ENCODE measurements at regions not wholly inside any gene's neighbourhood (a gene's known extent, or its start where the extent isn't known, plus 50 kb on each side); places are given as distances from the start of the nearest gene placed in this dataset.

- no peak for FAIRE-seq
Observed at GRCh38 chr18:27750923-27751322, 426.0 kb downstream of the CDH2 start.

- no peak for FAIRE-seq
Observed at GRCh38 chr18:27750014-27750413, 426.9 kb downstream of the CDH2 start.

- no peak for FAIRE-seq
Observed at GRCh38 chr18:27749194-27749593, 427.7 kb downstream of the CDH2 start.

- FAIRE-seq: no peak
Observed at GRCh38 chr18:27746241-27746640, 430.7 kb downstream of the CDH2 start.

GRCh38 chr18:27735117-27735516 lies 441.8 kb downstream of the CDH2 start:
- FAIRE-seq: no peak

- FAIRE-seq: no peak
Observed at GRCh38 chr18:27731211-27731610, 445.7 kb downstream of the CDH2 start.

- no peak for FAIRE-seq
Observed at GRCh38 chr18:27728659-27729058, 448.3 kb downstream of the CDH2 start.

- no peak for FAIRE-seq
Observed at GRCh38 chr18:27724362-27724761, 452.6 kb downstream of the CDH2 start.

GRCh38 chr18:27723168-27723567 lies 453.8 kb downstream of the CDH2 start:
- FAIRE-seq: no peak

- FAIRE-seq: no peak
Observed at GRCh38 chr18:27719680-27720079, 457.2 kb downstream of the CDH2 start.

GRCh38 chr18:27717816-27718215 lies 459.1 kb downstream of the CDH2 start:
- FAIRE-seq: no peak

- FAIRE-seq: no peak
Observed at GRCh38 chr18:27717250-27717649, 459.7 kb downstream of the CDH2 start.

GRCh38 chr18:27715751-27716150 lies 461.2 kb downstream of the CDH2 start:
- FAIRE-seq: no peak

GRCh38 chr18:27713738-27714095 lies 463.2 kb downstream of the CDH2 start:
- no peak for FAIRE-seq

GRCh38 chr18:27713037-27713737 lies 463.7 kb downstream of the CDH2 start:
- no peak for FAIRE-seq

GRCh38 chr18:27712066-27712465 lies 464.9 kb downstream of the CDH2 start:
- FAIRE-seq: no peak

- no peak for FAIRE-seq
Observed at GRCh38 chr18:27711382-27711781, 465.5 kb downstream of the CDH2 start.

- FAIRE-seq: no peak
Observed at GRCh38 chr18:27709344-27709743, 467.6 kb downstream of the CDH2 start.

GRCh38 chr18:27707201-27707600 lies 469.7 kb downstream of the CDH2 start:
- no peak for FAIRE-seq

GRCh38 chr18:27704736-27705361 lies 472.1 kb downstream of the CDH2 start:
- FAIRE-seq: no peak

GRCh38 chr18:27699137-27699536 lies 477.8 kb downstream of the CDH2 start:
- no peak for FAIRE-seq

GRCh38 chr18:27696148-27696547 lies 480.8 kb downstream of the CDH2 start:
- no peak for FAIRE-seq

- FAIRE-seq: no peak
Observed at GRCh38 chr18:27695503-27695902, 481.4 kb downstream of the CDH2 start.

- no peak for FAIRE-seq
Observed at GRCh38 chr18:27695052-27695451, 481.9 kb downstream of the CDH2 start.

- no peak for FAIRE-seq
Observed at GRCh38 chr18:27688581-27688980, 488.3 kb downstream of the CDH2 start.

Measured in G401.6 (cell line).